ENCODE measurements at regions not wholly inside any gene's neighbourhood (a gene's known extent, or its start where the extent isn't known, plus 50 kb on each side); places are given as distances from the start of the nearest gene placed in this dataset.

DNA sequence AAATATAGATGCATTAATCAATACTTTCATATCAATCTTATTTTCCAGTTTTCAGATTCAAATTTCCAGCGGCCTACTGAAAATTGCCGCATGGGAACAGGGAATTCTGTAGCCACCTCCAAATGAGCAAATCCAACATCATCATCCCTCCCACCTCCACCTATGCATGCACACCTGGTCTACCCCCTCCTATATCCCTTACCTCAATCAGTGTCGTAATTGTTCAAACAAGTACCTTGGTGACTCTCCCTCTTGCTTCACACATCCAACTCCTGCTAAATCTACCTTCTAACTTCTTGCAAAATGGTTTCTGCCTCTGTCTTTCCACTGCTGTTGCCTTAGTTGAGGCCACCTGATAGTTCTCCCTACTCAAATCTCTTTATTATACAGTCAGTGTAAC, 160.1 kb downstream of the SOX9 start:
- no peak for DNase-seq (ENCODE audit: low read depth, low spot score)
- POLR2A ChIA-PET: no interaction called here
- CTCF ChIA-PET: no interaction called here
- H3K9me3 ChIP-seq (ENCODE audit: control insufficient read depth, insufficient read depth, low read length): no peaks in the 10 kb centered on the region; the same call in none of the 2 replicates
- H3K4me3 ChIP-seq (ENCODE audit: low read depth, low read length): no peak overlapping the region
- TF ChIP-seq, protein P1, sequence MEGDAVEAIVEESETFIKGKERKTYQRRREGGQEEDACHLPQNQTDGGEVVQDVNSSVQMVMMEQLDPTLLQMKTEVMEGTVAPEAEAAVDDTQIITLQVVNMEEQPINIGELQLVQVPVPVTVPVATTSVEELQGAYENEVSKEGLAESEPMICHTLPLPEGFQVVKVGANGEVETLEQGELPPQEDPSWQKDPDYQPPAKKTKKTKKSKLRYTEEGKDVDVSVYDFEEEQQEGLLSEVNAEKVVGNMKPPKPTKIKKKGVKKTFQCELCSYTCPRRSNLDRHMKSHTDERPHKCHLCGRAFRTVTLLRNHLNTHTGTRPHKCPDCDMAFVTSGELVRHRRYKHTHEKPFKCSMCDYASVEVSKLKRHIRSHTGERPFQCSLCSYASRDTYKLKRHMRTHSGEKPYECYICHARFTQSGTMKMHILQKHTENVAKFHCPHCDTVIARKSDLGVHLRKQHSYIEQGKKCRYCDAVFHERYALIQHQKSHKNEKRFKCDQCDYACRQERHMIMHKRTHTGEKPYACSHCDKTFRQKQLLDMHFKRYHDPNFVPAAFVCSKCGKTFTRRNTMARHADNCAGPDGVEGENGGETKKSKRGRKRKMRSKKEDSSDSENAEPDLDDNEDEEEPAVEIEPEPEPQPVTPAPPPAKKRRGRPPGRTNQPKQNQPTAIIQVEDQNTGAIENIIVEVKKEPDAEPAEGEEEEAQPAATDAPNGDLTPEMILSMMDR (IDR thresholded peaks at IDR 0.05; ENCODE audit: low read depth, low read length): no peak
- no peaks in the 10 kb centered on the region for H3K27me3 ChIP-seq (ENCODE audit: control insufficient read depth, insufficient read depth, low read length)
- no peak overlapping the region for H3K27ac ChIP-seq (ENCODE audit: low read depth, low read length)

DNA sequence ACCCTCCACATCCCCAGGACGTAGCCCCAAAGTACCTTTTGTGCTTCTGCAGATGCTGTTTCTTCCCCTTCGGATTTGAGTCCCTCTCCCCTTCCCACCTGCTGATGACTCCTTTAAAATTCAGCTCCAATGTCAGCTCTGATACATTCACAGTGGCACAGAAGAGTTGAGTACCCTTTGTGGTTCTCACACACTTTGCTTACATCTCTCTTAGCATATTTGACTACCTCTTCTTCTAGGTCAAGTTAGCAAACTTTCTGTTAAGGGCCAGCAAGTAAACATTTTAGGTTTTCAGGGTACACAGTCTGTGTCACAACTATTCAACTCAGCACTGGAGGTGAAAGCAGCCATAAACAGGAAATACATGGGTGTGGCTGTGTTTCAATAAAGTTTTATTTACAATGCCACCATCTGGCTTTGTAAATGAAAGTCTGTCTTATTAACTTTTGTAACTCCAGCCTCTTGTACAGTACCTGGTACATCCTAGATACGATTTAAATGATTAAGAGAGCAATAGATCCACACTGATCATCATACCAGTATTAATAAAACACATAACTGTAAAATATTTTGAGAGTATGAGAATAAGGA, 161.7 kb downstream of the SOX9 start:
- H3K9me3 ChIP-seq (ENCODE audit: control insufficient read depth, insufficient read depth, low read length): no peaks in the 10 kb centered on the region; the same call in 1 of the 2 replicates
- TF ChIP-seq, protein P1 (IDR thresholded peaks at IDR 0.05; ENCODE audit: low read depth, low read length): no peak
- no peak for DNase-seq (ENCODE audit: low read depth, low spot score)
- H3K27ac ChIP-seq (ENCODE audit: low read depth, low read length): no peak overlapping the region
- no peaks in the 10 kb centered on the region for H3K27me3 ChIP-seq (ENCODE audit: control insufficient read depth, insufficient read depth, low read length)
- H3K4me3 ChIP-seq (ENCODE audit: low read depth, low read length): no peak overlapping the region
- ChIA-PET CTCF (no interaction called here), POLR2A (no interaction called here)

DNA sequence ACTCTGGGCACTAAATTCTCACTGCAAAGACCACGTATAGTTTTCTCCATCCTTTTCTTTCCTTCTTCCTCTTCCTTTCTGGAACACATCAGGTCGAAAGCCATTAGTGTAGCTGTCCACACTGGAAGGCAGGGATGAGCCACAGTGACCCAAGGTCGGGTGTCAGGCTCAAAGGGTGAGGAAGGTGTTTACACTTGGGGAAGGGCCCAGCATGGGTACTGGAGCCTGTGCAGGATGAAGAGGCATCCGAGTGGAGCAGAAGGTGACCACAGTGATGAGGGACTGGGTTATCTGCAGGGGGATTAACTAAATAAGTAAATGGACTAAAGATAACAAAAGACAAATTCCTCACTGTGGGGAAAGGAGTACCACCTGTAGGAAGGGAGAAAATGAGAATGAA, 164.0 kb downstream of the SOX9 start:
- no peaks in the 10 kb centered on the region for H3K9me3 ChIP-seq (ENCODE audit: control insufficient read depth, insufficient read depth, low read length)
- ChIA-PET CTCF (interaction anchor here (0.9 kb wide), 1 partner anchor 255 kb away, joined by 3 read pairs; no protein-coding TSS in a partner anchor), POLR2A (no interaction called here)
- no peak overlapping the region for H3K27ac ChIP-seq (ENCODE audit: low read depth, low read length)
- DNase-seq (ENCODE audit: low read depth, low spot score): no peak
- H3K4me3 ChIP-seq (ENCODE audit: low read depth, low read length): no peak overlapping the region
- no peaks in the 10 kb centered on the region for H3K27me3 ChIP-seq (ENCODE audit: control insufficient read depth, insufficient read depth, low read length)
- TF ChIP-seq, protein P1 (IDR thresholded peaks at IDR 0.05; ENCODE audit: low read depth, low read length): no peak

DNA sequence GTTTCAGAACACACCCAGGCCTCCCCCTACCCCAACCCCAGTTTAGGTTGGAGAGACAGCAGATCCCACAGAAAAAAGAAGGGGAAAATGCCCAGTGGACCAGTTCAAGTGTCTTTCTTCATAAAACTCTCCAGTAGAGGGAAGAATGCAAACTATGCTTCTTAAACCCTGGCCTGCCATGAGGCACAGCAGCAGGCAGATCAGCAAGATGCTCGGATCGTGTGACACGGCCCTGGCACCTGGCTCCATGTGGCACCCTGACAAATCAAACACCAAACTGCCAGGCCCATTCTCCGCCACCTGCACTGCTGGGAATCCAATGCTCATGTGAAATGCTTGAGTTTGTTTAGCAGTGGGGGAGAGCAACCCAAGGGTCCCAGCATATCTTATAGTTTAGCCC, 166.8 kb downstream of the SOX9 start:
- ChIA-PET CTCF (no interaction called here), POLR2A (no interaction called here)
- Histone ChIP-seq H3K27me3 (ENCODE audit: control insufficient read depth, insufficient read depth, low read length) (no peaks in the 10 kb centered on the region), H3K27ac (ENCODE audit: low read depth, low read length) (no peak overlapping the region), H3K4me3 (ENCODE audit: low read depth, low read length) (no peak overlapping the region), H3K9me3 (ENCODE audit: control insufficient read depth, insufficient read depth, low read length) (no peaks in the 10 kb centered on the region)
- TF ChIP-seq, protein P1 (IDR thresholded peaks at IDR 0.05; ENCODE audit: low read depth, low read length): no peak
- no peak for DNase-seq (ENCODE audit: low read depth, low spot score)

DNA sequence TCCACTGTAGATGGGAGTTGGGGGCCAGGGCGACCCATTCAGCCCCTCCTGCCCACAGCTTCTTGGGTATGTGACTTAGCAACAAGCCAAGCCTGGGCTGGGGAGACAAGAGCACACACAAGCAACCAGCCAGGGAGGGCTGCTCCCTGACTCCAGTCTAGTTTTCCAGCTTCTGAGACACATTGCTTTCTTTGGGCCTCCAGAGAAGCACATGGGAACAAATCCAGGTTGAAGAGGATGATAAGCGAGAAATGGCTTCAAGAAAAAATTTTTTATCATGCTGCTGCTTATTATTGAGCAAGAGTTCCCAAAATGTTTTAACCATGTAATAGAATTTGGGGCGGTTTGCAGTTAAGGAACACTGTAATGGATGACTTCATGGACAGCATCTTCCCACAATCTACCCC, 173.7 kb downstream of the SOX9 start:
- DNase-seq (ENCODE audit: low read depth, low spot score): no peak
- Histone ChIP-seq H3K4me3 (ENCODE audit: low read depth, low read length) (no peak overlapping the region), H3K27me3 (ENCODE audit: control insufficient read depth, insufficient read depth, low read length) (no peaks in the 10 kb centered on the region), H3K27ac (ENCODE audit: low read depth, low read length) (no peak overlapping the region), H3K9me3 (ENCODE audit: control insufficient read depth, insufficient read depth, low read length) (no peaks in the 10 kb centered on the region)
- ChIA-PET CTCF (no interaction called here), POLR2A (no interaction called here)
- TF ChIP-seq, protein P1 (IDR thresholded peaks at IDR 0.05; ENCODE audit: low read depth, low read length): no peak
